ENCODE measurements at regions not wholly inside any gene's neighbourhood (a gene's known extent, or its start where the extent isn't known, plus 50 kb on each side); places are given as distances from the start of the nearest gene placed in this dataset.
"Not testable (repeated sequence)": the region's sequence is repeated elsewhere in the genome, so short reads cannot be mapped to it uniquely, and the experiment has no call there.

DNA sequence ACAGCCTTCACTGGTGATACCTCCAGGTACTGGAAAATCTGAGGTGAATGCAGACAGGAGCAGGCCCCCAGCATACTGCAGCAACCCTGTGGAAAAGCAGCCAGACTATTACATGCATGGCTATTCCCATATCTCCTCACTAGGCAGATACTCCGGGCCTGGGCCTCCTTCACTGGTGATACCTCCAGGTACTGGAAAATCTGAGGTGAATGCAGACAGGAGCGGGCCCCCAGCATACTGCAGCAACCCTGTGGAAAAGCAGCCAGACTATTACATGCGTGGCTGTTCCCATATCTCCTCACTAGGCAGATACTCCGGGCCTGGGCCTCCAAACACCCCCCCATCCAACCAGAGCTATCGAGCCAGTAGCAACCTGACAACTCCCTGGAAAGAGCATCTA, 724.2 kb downstream of the KLHL13 start:
- H3K4me1 Mint-ChIP-seq; H3K36me3 Mint-ChIP-seq (ENCODE audit: low read depth); H3K27me3 Mint-ChIP-seq; CTCF ChIA-PET; DNase-seq; H3K4me3 Mint-ChIP-seq; H3K9me3 Mint-ChIP-seq; POLR2A ChIA-PET; H3K27ac Mint-ChIP-seq: not testable (repeated sequence)

GRCh38 chrX:117376460-117376859, 740.1 kb downstream of the KLHL13 start:
- H3K27ac Mint-ChIP-seq, result no peak overlapping the region
- no peaks in the 10 kb centered on the region for H3K27me3 Mint-ChIP-seq
- ChIA-PET CTCF (no interaction called here), POLR2A (no interaction called here)
- no peaks in the 10 kb centered on the region for H3K4me1 Mint-ChIP-seq
- no peak for DNase-seq
- no peaks in the 10 kb centered on the region for H3K9me3 Mint-ChIP-seq
- H3K4me3 Mint-ChIP-seq, result no peak overlapping the region
- no peaks in the 10 kb centered on the region for H3K36me3 Mint-ChIP-seq (ENCODE audit: low read depth)

- POLR2A ChIA-PET, result no interaction called here
- no peak for DNase-seq
- no peaks in the 10 kb centered on the region for H3K9me3 Mint-ChIP-seq
- no peak overlapping the region for H3K4me3 Mint-ChIP-seq
- H3K4me1 Mint-ChIP-seq, result no peaks in the 10 kb centered on the region
- no peaks in the 10 kb centered on the region for H3K27me3 Mint-ChIP-seq
- no peak overlapping the region for H3K27ac Mint-ChIP-seq
- CTCF ChIA-PET, result no interaction called here
- H3K36me3 Mint-ChIP-seq (ENCODE audit: low read depth), result no peaks in the 10 kb centered on the region
Observed at GRCh38 chrX:117335209-117335608, 781.4 kb downstream of the KLHL13 start.

DNA sequence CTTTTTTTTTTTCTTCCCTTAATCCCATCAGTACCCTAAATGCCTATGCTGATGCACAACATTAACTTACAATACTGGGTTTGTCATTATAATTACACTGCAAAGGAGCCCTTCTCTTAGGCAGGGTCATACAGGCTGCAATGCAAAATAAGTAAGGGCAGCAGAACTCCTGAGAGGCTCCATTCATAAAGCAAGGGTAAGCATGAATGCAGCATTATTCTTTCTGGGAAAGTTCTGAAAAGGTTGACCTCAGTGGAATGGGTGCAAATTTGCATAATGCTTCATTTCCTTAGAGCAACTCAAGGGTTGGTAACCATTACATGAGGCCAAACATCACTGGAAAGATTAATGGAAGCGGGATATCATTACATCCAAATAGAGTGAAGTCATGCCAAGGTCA, 789.2 kb downstream of the KLHL13 start:
- Mint-ChIP-seq H3K27ac (no peak overlapping the region), H3K4me1 (no peaks in the 10 kb centered on the region), H3K9me3 (no peaks in the 10 kb centered on the region), H3K27me3 (no peaks in the 10 kb centered on the region), H3K4me3 (no peak overlapping the region), H3K36me3 (ENCODE audit: low read depth) (no peaks in the 10 kb centered on the region)
- ChIA-PET CTCF (interaction anchor here (0.7 kb wide), 1 partner anchor 86 kb away, joined by 3 read pairs; no protein-coding TSS in a partner anchor), POLR2A (no interaction called here)
- DNase-seq, result no peak

- H3K4me3 Mint-ChIP-seq, result no peak overlapping the region
- no peaks in the 10 kb centered on the region for H3K36me3 Mint-ChIP-seq (ENCODE audit: low read depth)
- no peaks in the 10 kb centered on the region for H3K4me1 Mint-ChIP-seq
- CTCF ChIA-PET, result no interaction called here
- no peak overlapping the region for H3K27ac Mint-ChIP-seq
- POLR2A ChIA-PET, result no interaction called here
- H3K9me3 Mint-ChIP-seq, result no peaks in the 10 kb centered on the region
- H3K27me3 Mint-ChIP-seq, result no peaks in the 10 kb centered on the region
- no peak for DNase-seq
Observed at GRCh38 chrX:117325706-117326105, 790.9 kb downstream of the KLHL13 start.

DNA sequence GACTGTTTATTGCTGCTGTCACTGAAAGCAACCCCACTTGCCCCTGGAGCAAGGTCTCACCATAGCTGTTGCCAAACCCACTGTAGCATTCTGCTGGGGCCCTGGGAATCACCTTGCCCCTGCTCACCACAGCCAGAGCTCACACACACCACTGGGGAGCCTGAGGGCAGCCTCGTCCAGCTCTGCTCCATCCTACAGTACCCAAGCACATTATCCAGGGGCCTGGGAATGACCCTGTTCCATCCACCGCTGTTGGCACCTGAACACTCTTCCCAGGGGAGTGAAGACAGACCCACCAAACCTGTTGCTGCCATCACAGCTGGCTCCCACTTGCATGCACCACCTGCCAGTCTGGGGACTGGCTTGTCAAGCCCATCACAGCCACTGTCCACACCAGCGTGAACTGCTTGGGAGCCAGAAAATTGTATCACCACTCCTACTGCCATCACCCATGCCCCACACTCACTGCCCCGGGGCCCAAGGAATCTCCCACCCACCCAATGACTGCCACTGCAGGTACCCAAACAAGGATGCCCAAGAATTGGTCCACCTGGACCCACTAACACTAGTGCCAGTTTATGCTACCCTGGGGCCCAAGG, 811.3 kb downstream of the KLHL13 start:
- Mint-ChIP-seq H3K9me3 (peaks cover 4% of the 10 kb centered on the region), H3K4me1 (no peaks in the 10 kb centered on the region), H3K36me3 (ENCODE audit: low read depth) (no peaks in the 10 kb centered on the region), H3K27ac (no peak overlapping the region), H3K4me3 (no peak overlapping the region), H3K27me3 (no peaks in the 10 kb centered on the region)
- POLR2A ChIA-PET, result no interaction called here
- no peak for DNase-seq
- CTCF ChIA-PET, result no interaction called here

- DNase-seq, result no peak
- Mint-ChIP-seq H3K27me3 (no peaks in the 10 kb centered on the region), H3K36me3 (ENCODE audit: low read depth) (no peaks in the 10 kb centered on the region), H3K9me3 (no peaks in the 10 kb centered on the region), H3K4me3 (no peak overlapping the region), H3K4me1 (no peaks in the 10 kb centered on the region), H3K27ac (no peak overlapping the region)
- ChIA-PET POLR2A (no interaction called here), CTCF (no interaction called here)
Observed at GRCh38 chrX:117301086-117301485, 815.5 kb downstream of the KLHL13 start.

DNA sequence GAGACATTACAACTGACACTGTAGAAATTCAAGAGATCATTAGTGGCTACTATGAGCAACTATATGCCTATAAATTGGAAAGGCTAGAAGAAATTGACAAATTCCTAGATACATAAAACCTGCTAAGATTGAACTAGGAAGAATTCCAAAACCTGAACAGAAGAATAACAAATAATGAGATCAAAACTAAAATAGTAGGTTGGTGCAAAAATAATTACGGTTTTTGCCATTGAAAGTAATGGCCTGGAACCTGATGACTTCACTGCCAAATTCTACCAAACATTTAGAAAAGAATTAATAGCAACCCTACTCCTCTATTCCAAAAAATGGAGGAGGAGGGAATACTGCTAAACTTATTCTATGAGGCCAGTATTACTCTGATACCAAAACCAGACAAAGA, 824.9 kb downstream of the KLHL13 start:
- Mint-ChIP-seq H3K27me3 (no peaks in the 10 kb centered on the region), H3K4me3 (no peak overlapping the region), H3K27ac (no peak overlapping the region), H3K9me3 (no peaks in the 10 kb centered on the region), H3K4me1 (no peaks in the 10 kb centered on the region), H3K36me3 (ENCODE audit: low read depth) (no peaks in the 10 kb centered on the region)
- ChIA-PET POLR2A (no interaction called here), CTCF (no interaction called here)
- no peak for DNase-seq

DNA sequence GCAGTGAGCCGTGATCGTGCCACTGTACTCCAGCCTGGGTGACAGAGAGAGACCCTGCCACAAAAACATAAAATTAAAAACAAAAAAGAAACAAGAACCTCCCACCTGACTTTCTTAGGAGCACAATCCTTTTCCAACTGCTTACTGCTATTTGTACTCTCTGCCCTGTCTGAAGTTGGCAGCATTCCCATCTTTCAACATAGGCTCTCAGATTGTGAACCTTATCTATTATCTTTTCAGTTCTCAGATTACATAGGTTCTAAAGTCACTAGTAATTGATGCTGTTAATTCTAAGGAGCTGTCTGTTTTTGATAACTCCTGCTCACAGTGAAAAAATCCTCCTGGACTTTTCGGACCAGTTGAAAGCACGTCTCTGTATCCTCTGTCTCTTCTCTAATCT, 812.2 kb upstream of the CT83 start:
- no peaks in the 10 kb centered on the region for H3K4me1 Mint-ChIP-seq
- no peaks in the 10 kb centered on the region for H3K27me3 Mint-ChIP-seq
- H3K36me3 Mint-ChIP-seq (ENCODE audit: low read depth), result no peaks in the 10 kb centered on the region
- ChIA-PET CTCF (no interaction called here), POLR2A (no interaction called here)
- no peaks in the 10 kb centered on the region for H3K9me3 Mint-ChIP-seq
- H3K4me3 Mint-ChIP-seq, result no peak overlapping the region
- DNase-seq, result no peak
- H3K27ac Mint-ChIP-seq, result no peak overlapping the region

Measured in activated CD4-positive, alpha-beta T cell treated with anti-CD3 and anti-CD28 coated beads, Interleukin-2, amount 10 ng/mL, durations not matched to agents 7 days and 5 days (primary cell).